ENCODE measurements at regions not wholly inside any gene's neighbourhood (a gene's known extent, or its start where the extent isn't known, plus 50 kb on each side); places are given as distances from the start of the nearest gene placed in this dataset.

DNA sequence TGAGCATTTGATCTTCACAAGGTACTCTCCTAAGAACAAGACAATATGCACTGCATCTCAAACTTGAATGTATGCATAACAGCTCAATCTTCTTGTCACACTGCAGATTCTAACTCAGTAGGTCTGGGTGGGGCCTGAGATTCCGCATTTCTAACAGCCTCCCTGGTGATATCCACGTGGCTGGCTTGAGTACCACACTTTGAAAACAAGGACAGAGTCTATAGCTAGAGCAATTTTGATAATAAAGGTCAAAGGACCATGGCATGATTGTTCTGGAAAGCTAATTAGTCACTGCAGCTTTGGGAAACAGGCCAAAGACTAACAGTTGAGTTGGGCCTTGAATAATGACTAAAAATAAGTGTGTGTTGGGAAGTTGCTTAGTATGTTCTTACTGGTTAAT, 213.3 kb downstream of the GBA3 start:
- in situ Hi-C loops (cut with HindIII; ENCODE audit: low pct_ligation_motif_present, low pct_unique_long_range_greater_than_20kb, low sequenced_read_pairs): no loop called here
- DNase-seq: no peak

DNA sequence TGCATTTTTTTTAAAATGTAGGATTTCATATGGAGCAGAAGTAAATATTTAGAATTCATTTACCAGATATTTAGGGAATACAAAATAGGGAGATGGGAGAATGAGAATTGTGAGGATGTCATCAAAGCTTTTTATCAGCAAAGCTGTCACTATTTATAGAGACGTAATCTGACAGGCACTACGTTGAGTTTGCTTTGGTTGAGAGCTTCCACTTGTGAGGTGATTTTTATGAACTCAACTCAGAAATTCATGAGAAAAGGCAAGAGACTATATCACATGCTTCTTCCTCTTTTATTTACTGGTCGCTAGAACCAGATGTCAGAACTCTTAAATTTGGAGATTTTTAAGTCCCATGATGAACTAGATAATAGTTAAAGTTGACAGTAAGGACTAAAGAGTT, 211.2 kb downstream of the GBA3 start:
- in situ Hi-C loops (cut with HindIII; ENCODE audit: low pct_ligation_motif_present, low pct_unique_long_range_greater_than_20kb, low sequenced_read_pairs): no loop called here
- DNase-seq: no peak

DNA sequence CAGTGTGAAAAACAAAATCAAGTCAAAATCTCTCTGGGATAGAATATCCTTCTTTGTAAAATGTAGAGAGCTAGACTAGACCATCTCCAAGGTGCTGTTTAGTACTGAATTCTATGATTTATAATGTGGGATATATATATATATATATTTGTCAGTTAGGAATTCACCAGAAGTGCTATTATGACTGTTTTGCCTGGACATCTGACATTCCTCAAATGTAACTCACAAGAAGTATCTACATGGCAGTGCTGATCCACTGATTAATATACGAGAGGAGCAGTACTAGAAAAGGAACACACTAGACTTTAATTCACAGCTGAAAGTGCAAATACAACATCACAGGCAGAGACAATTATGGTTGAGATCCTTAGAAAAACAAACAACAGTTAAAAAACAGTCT, 208.9 kb downstream of the GBA3 start:
- in situ Hi-C loops (cut with HindIII; ENCODE audit: low pct_ligation_motif_present, low pct_unique_long_range_greater_than_20kb, low sequenced_read_pairs): no loop called here
- DNase-seq: no peak

DNA sequence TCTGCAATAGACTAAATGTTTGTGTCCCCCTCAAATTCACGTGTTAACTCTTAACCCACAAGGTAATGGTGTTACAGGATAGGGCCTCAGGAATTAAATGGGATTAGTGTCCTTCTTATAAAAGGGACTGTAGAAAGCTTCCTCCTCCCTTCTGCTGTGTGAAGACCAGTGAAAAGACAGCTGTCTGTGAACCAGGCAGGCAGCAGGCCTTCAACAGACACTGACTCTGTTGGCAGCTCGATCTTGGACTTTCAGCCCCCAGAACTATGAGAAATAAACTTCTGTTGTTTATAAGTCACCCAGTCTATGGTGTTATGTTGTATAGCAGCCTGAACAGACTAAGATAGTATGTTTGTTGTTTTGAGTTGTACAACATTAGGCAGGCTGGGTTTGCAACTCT, 208.1 kb downstream of the GBA3 start:
- no peak for DNase-seq
- in situ Hi-C loops (cut with HindIII; ENCODE audit: low pct_ligation_motif_present, low pct_unique_long_range_greater_than_20kb, low sequenced_read_pairs): no loop called here

DNA sequence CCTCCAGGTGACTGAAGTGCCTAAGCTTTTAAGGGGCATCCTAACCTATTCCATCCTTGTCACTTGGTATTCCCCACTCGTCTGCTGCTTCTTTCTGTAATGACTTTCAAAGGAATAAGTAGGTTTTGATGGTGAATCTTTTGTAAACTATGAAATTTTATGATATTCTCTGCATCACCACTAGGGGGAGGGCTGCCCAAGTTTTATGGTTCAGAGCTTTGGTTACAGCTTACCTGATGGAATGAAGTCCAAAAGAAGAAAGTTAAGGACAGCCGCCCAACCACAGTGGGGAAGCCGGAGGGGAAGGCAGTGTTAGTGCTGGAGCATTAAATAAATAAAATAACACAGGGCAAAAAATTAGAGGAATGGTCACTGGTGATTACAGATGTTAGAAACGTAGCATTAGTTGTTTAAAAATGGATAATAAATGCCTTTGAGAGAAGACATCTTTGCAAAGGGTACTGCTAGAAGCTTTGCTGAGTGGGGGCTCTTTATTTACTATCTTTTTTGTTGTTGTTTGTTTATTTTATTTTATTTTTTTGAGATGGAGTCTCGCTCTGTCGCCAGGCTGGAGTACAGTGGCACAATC, 204.9 kb downstream of the GBA3 start:
- peak; percentile 8 for DNase-seq
- in situ Hi-C loops (cut with HindIII; ENCODE audit: low pct_ligation_motif_present, low pct_unique_long_range_greater_than_20kb, low sequenced_read_pairs): no loop called here

DNA sequence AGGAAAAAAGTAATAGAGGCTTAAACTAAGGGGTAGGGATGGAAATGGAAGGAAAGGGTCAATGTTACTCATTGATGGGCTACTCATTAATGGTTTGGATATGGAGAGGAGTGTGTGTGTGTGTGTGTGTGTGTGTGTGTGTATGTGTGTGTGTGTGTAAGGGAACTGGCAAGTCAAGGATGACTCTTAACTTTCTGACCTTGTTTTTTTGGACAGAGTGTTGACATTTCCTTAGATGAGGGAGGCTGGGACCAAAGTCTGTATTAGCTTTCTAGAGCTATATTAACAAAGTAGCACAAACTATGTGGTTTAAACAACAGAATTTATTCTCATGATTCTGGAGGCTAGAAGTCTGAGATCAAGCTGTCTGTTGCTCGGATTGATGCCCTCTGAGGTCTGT, 202.7 kb downstream of the GBA3 start:
- no peak for DNase-seq
- in situ Hi-C loops (cut with HindIII; ENCODE audit: low pct_ligation_motif_present, low pct_unique_long_range_greater_than_20kb, low sequenced_read_pairs): no loop called here

DNA sequence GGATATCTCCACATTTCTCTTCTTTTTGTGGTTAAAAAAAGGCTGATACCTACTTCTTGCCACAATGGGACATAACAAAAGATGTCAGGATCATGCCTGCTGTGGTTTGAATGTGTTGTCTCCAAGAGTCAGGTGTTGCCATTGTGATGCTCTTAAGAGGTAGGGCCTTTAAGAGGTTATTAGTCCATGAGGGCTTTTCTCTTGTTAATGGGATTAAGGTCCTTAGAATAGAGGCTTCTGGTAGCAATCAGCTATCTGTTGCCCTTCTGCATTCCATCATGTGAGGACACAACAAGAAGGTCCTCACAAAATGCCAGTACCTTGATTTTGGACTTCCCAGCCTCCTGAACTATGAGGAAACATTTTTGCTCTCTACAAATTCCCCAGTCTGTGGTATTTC, 191.4 kb downstream of the GBA3 start:
- in situ Hi-C loops (cut with HindIII; ENCODE audit: low pct_ligation_motif_present, low pct_unique_long_range_greater_than_20kb, low sequenced_read_pairs): no loop called here
- no peak for DNase-seq

DNA sequence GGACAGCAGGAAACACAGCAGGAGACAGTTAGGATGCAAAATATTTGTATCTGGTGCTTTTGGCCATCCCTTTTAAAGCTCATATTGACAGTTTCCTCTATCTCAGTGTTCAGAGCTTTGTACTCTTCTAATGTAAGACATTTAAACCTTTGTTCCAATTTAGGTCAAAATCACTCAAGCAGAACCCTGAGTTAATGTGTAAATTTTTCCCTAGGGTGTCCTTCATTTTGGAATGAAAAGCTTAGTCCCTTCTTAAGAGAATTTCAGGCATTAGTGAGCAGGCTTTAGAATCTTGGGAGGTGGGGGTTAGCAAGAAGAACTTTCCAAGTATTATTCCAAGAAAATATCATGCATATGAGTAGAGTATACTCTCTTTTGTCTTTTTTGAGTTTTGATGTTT, 188.7 kb downstream of the GBA3 start:
- in situ Hi-C loops (cut with HindIII; ENCODE audit: low pct_ligation_motif_present, low pct_unique_long_range_greater_than_20kb, low sequenced_read_pairs): no loop called here
- no peak for DNase-seq

DNA sequence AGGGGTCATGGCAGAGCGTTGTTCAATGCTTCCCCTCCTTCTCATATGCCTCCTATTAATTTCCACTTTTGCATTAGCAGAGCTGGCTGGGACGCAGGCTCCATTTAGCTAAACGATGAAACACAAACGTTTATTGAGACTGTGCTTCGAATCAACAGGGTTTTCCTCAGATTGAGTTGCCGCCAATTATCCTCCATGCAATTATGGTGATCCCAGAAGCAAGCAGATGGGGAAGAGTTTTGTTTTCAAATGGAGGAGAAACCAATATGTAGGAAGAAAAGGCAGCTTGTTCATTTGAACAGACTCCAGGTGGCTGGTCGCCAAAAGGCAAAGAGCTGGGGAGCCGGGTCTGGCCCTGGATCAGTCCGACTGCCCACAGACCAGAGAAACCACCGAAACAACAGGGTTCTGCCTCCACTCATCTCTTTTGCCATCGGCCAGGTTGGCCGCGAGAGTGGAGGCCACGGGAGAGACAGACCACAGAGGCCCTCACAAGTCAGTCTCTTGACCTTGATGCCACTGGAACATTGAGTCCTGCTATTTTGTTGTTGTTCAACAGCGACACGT, 184.8 kb downstream of the GBA3 start:
- in situ Hi-C loops (cut with HindIII; ENCODE audit: low pct_ligation_motif_present, low pct_unique_long_range_greater_than_20kb, low sequenced_read_pairs): no loop called here

DNA sequence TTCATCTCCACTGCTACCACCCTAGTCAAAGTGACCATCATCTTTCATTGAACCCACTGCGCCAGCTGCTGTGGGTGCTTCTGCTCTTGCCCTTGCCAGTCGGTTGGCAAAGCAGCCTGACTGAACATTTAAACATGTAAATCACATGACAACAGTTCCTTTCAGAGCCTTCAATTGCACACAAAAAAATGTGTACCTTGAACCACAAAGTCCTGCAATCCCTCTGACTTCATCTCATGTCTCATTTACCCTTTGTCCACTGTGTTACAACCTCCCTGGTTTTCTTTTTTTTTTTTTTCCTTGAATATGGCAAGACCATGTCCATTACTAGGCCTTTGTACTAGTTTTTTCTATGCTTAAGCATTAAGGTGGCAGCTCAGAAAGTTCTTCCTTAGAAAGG, 183.5 kb downstream of the GBA3 start:
- DNase-seq: no peak
- in situ Hi-C loops (cut with HindIII; ENCODE audit: low pct_ligation_motif_present, low pct_unique_long_range_greater_than_20kb, low sequenced_read_pairs): no loop called here

More for the DNA sequence above, 184.8 kb downstream of the GBA3 start:
- no peak for DNase-seq

DNA sequence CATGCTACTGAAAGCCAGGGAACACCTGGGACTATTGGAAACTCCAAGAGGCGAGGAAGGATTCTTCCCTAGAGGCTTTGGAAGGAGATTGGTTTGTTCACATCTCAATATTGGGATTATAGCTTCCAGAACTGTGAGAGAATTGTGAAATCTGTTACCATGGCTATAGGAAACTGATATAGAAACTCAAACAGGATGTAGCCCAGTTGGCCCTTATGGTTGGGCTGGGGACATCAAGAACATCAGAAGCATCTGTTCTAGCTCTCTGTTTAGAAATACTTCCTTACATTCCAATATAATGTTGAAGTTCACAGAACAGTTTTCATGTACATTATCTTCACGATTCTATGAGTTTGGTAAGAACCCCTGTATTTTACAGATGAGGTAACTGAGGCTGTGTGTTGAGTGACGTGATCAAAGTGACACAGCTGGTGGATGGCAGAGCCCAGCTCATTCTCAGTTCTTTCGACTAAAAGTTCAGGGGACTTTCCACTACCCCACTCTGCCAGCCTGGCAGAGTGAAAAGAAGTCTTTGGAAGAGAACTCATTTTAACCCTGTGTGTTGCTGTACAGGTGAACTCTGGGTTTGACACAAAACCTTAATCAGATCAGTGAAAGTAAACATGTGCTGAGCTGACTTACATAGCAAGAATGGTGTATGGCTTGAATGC, 183.0 kb downstream of the GBA3 start:
- in situ Hi-C loops (cut with HindIII; ENCODE audit: low pct_ligation_motif_present, low pct_unique_long_range_greater_than_20kb, low sequenced_read_pairs): no loop called here
- DNase-seq: no peak

DNA sequence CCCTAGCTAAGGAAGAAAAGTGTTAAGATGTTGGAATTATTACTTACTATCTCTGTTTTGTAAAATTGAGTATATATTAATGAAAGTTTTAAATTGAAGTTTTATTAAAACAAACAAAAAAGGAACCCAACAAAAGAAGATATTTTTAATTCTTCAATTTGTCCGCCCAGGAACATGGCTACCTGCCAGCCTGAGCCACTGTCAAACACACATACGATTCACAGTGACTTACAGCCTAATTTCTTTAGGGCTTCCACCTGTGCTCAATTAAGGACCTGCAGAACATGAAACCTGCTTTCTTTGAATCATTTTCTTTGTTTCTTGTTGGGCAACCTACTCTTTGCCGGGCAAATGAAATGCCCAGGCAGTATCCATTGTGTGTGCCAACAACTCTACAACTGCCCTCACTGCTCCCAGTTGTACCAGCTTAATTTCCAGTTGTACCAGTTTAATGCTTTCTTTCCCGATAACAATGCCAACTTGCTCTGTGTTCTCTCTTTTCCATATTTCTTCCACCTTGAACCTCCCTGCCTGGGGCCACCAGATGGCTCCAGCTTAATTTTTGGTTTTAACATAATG, 181.7 kb downstream of the GBA3 start:
- in situ Hi-C loops (cut with HindIII; ENCODE audit: low pct_ligation_motif_present, low pct_unique_long_range_greater_than_20kb, low sequenced_read_pairs): no loop called here
- no peak for DNase-seq

DNA sequence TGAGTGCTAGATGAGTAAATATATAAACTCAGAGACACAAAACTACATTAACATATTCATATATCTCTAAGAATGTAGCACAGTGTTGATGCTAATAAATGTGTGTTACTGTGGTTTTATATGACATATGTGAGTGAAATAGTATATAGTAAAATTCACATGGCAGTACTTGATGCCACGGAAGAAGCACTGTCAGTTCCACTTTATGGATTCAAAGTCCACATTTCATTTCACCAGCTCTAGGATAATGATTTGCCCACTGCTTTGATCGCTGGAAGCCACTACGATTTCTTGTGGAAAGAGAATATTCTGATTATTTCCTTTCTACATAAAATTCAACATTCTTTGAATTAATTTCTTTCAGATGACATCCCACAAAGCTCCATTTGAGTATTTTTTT, 181.2 kb downstream of the GBA3 start:
- no peak for DNase-seq
- in situ Hi-C loops (cut with HindIII; ENCODE audit: low pct_ligation_motif_present, low pct_unique_long_range_greater_than_20kb, low sequenced_read_pairs): no loop called here

DNA sequence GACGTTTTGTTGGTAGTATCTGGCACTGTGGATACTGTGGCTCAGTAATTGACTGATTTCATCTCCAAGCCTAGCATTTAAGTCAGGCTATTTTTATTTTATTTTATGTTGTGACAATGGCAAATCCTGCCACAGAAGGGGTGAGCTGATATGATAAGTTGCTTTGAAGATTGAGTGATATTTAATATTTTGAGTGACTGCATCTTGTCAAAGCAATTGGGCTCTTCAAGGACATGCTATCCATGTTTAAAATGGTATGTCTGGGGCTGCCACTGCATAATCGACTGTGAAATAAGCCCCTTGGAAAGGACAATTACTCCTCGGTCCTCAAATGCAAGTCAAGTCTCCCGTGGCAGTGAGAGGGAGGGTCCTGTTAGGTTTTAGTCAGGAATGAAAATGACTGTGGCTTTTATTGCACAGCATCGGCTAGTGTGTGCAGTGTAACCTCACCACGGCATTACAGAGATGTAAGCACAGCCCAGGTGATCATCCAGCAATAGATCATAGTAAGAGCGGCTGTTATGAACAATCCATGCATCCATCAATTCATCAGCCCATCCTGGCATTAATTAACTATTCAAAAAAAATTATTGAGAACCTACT, 178.2 kb downstream of the GBA3 start:
- DNase-seq: no peak
- in situ Hi-C loops (cut with HindIII; ENCODE audit: low pct_ligation_motif_present, low pct_unique_long_range_greater_than_20kb, low sequenced_read_pairs): no loop called here

DNA sequence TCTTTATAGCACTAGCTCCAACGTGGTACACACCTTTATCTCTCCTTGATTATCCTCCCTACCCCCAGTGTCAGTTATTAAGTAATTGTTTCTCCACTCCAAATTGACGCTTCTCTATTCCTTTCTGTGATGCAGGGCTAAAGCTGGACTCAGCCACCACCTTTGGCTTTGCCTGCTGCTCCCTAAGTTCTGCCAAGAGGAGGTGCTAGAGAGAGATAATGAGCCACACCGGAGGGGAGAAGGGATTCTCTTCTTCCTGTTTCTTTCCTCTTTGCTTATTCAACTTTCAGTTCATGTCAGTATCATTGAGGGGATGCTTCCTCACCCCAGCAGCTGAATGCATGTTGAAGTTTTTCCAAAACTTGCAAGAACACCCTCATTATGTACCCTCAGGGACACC, 176.5 kb downstream of the GBA3 start:
- DNase-seq: peak; percentile 8
- in situ Hi-C loops (cut with HindIII; ENCODE audit: low pct_ligation_motif_present, low pct_unique_long_range_greater_than_20kb, low sequenced_read_pairs): no loop called here
